HPDE6-E6E7 (cell line): ENCODE measurements at regions not wholly inside any gene's neighbourhood (a gene's known extent, or its start where the extent isn't known, plus 50 kb on each side); places are given as distances from the start of the nearest gene placed in this dataset.

Experiments used
- DNase-seq: peaks from one replicate; pipeline ENCODE4 v3.0.0; 2011; ENCODE audit warnings: missing footprints; ENCODE audit errors: extremely low spot score

DNA sequence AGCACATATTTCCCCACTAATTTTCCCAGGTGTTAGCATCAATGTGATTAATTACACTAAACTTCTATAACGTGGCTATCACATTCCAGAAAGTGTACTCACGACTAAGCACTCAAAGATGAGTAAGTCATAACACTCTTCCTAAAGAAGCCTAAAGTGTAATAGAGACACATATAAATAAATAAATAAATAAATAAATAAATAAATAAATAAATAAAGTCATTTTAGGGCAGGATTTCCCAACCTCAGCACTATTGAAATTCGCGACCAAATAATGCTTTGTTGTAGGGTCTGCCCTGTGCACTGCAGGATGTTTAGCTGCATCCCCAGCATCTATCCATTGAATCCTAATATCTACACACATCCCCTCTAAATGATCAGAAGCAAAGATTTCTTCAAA is 390.9 kb downstream of the CDH7 start:
- no peak for DNase-seq

DNA sequence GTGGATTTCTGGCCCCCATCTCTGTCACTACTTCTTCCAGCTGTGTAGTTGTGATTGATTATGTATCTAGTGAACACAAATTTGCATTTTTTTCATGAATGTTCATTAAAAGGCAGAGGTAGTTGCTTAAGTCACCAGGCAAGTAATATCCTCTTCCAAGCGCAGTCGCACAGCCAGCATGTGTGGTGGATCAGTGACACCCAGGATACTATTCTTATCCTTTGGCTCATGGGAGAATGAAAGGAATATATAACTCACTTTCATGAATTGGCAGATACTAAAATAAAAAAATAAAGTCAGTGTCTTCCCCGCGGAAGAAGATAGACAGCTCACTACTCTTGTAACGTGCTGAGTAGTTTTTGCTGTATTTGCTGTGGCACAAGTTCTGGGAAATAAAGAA is 387.8 kb downstream of the CDH7 start:
- no peak for DNase-seq

DNA sequence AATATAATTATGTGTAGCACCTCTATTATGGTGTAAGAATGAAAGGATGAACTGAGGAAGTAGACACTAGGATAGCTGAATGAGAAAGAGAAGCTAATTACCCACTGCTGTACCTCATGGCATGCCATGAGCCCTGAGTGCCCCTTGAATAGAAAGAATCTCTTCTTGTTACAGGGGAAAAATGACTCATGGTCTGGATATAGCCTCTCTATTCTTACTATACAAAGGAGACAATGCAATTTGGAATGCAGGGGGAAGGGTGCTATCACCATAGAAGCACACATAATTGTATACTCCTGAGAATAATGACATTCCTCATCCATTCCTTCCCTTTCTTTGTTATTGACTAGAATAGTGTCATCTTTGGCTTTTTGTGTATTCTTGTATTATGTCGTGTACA is 385.2 kb downstream of the CDH7 start:
- no peak for DNase-seq

GRCh38 chr18:66129248-66129647 is 378.4 kb downstream of the CDH7 start:
- DNase-seq: no peak

GRCh38 chr18:66126266-66126665 is 375.5 kb downstream of the CDH7 start:
- DNase-seq: no peak

GRCh38 chr18:66124394-66124793 is 373.6 kb downstream of the CDH7 start:
- DNase-seq: no peak

GRCh38 chr18:66119347-66119746 is 368.5 kb downstream of the CDH7 start:
- no peak for DNase-seq

GRCh38 chr18:66111018-66111417 is 360.2 kb downstream of the CDH7 start:
- no peak for DNase-seq

- DNase-seq: no peak
These were observed 359.8 kb downstream of the CDH7 start for GRCh38 chr18:66110607-66111006.

DNA sequence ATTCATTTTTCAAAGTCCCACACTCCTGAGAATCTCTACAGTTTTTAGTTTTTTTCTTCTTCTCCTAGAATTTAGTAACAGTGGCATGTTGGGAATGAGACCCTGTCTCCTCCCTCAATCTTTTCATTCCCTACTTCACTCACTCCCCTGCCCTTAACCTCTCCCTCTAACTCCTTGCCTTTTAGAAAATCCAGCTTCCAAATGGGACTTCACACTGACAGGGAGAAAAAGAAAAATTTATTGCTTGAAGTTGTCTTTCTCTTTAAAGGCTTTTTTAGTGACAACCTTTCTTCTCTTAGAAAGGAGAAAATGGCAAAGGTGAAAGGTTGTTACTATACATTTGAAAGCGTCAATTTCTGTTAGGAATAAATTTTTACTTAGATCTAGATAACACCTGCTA is 359.2 kb downstream of the CDH7 start:
- no peak for DNase-seq

DNA sequence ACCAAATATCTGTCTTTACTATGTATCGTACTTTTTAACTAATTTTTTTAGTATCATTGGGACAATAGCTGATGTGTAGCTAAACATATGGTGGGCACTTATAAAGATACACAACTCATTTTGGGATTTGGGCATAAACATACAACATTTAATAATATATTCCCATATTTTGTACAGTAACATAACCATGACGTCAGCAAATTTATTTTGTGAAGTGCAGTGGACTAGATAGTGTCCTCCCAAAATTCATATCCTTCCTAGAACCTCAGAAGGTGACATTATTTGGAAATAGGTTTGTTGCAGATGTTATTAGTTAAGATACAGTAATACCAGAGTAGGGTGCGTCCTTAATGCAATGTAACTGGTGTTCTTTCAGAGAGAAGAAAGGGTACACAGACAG is 356.7 kb downstream of the CDH7 start:
- no peak for DNase-seq

- DNase-seq: no peak
These were observed 354.2 kb downstream of the CDH7 start for GRCh38 chr18:66105016-66105415.

GRCh38 chr18:66103550-66103949 is 352.7 kb downstream of the CDH7 start:
- no peak for DNase-seq

DNA sequence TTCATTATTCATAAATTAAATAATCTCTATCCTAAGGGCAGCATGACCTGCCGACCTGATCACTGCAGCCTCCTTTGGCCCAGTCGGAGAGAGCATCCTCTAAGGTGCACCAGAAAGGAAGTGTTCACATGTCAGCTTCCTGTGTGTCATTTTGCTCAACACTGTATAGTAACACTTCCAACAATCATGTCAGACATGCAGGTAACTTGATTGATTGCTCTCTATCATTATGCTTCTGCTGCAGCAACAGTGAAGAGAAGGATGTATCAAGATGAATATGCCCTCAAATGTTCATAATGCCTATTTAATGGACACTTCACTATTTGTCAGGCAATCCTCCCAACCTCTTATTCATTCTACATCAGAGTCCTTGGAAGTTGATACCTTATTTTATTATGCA is 332.3 kb downstream of the CDH7 start:
- no peak for DNase-seq

DNA sequence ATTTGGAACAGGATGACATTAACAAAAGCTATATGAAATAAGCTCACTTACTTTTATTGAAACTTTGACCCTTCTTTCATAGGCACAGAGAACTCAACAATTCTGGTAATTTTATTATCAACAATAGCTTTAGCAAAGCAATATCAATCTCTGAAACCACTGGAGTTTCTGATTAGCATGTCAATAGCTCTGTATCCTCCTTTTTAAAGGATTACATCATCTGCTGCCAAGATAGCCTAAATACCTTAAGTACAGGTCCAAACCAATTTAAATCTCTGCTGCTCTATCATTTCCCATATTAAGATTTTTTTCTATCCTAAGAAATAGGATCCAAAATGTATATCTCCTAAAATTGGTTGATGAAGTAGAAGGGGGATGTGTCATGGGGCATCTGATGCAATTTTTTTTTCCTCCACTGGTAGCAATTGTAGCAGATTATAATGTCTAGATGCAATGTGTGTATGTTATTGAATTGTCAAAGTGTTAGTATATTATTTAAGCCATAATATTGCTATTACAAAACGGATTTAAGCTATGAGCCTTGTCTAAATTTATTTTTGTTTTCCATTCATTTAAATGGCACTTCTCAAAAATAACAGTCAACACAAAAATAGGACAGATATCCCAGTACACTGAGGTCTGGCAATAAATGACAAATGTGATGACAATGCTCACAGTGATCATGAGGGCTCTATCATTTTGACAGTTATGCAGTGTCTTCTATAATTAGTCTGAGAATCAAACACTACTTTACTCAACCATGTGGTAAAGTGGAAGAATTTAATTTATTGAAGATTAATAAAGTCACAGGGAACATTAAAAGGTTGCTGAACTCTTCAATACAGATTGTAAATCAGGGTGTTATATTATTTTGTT is 328.4 kb downstream of the CDH7 start:
- DNase-seq: no peak

DNA sequence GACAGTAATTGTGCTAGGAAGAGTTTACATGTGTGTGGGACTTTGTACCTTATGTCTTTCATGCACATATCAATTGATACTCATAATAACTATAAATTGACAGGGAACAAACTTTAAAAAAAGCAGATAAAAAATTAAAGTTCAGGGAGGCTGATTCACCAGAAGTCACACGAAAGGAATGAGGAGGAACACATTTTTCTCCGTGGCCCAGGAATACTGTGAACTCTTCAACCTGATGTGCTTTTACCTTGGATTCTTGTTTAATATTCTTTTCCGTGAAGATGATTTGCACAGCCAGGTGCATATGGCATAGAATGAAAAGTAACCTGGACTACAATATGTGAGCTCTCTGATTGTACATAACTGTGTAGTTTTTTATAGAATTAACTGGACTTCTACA is 326.3 kb downstream of the CDH7 start:
- peak; percentile 31 for DNase-seq

DNA sequence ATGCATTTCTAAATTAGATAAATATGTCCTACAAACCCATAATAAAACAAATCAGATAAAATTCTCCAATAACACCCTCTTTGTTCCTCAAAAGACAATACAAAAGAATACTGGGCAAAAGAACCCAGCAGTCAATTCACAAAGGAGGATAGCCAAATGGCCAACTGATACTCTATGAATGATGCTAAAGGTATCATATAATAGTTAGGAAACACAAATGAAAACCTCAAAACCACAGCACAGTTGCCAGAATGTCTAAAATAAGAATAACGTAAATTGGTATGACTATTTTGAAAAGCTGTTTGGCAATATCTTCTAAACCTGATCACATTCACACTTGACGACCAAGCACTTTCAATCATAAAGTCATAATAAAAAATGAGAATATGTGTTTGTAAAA is 315.4 kb downstream of the CDH7 start:
- DNase-seq: no peak

DNA sequence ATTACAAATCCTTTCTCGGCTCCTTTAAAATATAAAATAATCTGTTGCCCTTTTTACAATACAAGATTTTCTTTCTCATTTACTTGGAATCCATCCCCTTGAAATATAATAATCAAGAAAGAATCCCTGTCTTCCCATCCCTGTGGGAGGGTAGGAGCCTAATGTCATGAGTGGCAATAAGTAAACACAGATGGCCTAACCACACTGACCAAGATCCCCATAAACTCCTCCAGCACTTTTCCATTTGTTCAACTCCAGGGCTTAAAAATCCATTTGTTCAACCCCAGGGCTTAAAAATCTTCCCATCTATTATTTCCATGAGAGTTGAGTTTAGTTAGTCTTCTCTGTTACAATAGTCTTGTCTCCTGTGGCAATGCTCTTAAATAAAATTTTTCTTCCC is 297.6 kb downstream of the CDH7 start:
- DNase-seq: no peak

DNA sequence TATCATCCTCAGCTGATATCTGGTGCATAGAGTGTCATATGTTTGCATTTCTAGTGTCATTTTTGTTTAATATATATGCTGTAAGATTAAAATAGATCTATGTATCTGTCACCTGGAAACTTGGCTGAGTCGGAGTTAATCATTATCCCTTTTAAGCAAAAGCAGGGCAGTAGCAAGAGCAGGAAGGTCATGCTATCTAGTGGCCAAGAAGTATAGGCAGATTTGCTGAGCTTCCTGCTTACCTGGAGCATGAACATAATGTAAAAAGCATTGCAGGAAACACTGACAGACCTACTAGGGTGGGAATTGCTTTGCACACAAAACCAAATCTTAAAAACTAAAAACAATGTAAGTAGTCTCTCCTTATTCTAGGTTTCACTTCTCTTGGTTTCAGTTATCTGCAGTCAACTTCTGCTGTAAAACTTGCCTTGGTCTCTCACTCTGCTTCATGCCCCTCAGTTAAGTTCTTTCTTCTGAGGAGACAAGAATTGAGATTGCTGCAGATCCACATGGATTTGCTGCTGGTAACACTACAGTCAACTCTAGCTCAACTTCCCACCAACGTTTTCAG is 295.3 kb downstream of the CDH7 start:
- DNase-seq: no peak

DNA sequence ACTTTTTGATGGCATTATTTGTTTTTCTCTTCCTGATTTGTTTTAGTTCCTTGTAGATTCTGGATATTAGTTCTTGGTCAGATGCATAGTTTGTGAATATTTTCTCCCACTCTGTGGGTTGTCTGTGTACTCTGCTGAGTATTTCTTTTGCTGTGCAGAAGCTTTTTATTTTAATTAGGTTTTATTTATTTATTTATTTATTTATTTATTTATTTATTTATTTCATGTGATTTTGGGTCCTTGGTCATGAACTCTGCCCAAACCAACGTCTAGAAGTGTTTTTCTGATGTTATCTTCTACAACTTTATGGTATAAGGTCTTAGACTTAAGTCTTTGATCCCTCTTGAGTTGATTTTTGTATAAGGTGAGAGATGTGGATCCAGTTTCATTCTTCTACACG is 292.2 kb downstream of the CDH7 start:
- no peak for DNase-seq

GRCh38 chr18:66013969-66014368 is 263.2 kb downstream of the CDH7 start:
- DNase-seq: peak; percentile 28

DNA sequence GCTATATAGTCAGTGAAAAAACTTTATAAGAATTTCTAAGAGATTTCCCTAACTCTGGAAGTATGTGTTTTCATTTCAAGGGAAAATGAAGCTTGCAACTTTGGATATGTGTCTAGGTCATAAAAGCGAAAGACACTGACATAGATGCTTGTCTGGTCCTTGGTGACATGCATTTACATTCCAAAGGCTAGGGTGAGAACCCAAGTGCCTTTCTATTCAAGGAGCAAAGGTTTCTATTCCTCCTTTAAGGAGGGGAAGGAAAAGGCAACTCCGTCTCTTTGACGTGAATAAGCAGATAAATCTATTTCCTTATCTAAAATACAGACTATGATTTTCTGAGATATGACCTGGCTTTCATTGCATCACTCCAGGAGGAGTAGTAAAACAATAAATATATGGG is 261.1 kb downstream of the CDH7 start:
- no peak for DNase-seq

GRCh38 chr18:66005831-66006588 is 255.2 kb downstream of the CDH7 start:
- no peak for DNase-seq
